Dendritic cell treated with granulocyte-macrophage colony-stimulating factor and Interleukin-4, amounts not matched to agents 40 ng/mL and 50 ng/mL, for 4 days (primary cell): ENCODE measurements at regions not wholly inside any gene's neighbourhood (a gene's known extent, or its start where the extent isn't known, plus 50 kb on each side); places are given as distances from the start of the nearest gene placed in this dataset.

Experiments
- H3K27ac Mint-ChIP-seq: one replicate; pipeline ENCODE4 v1.8.0; 2022; ENCODE audit warnings: mild to moderate bottlenecking, mixed read lengths
- H3K27me3 Mint-ChIP-seq: one replicate; pipeline ENCODE4 v1.8.0; 2022; ENCODE audit warnings: mild to moderate bottlenecking, mixed read lengths
- H3K36me3 Mint-ChIP-seq: one replicate; pipeline ENCODE4 v1.8.0; 2022; ENCODE audit warnings: low read depth, mixed read lengths
- H3K4me1 Mint-ChIP-seq: one replicate; pipeline ENCODE4 v1.8.0; 2022; ENCODE audit warnings: low read depth, mixed read lengths
- H3K4me3 Mint-ChIP-seq: one replicate; pipeline ENCODE4 v1.8.0; 2022; ENCODE audit warnings: mild to moderate bottlenecking, moderate library complexity, mixed read lengths
- H3K9me3 Mint-ChIP-seq: one replicate; pipeline ENCODE4 v1.8.0; 2022; ENCODE audit warnings: mixed read lengths
- intact Hi-C: fragments of 100-400 bp; cut with micrococcal nuclease; formaldehyde crosslinking; loops from one replicate; pipeline ENCODE4 v1.15.0; 2022

- intact Hi-C loops: no loop called here
- no peak overlapping the region for H3K4me3 Mint-ChIP-seq
- peaks cover 35% of the 10 kb centered on the region for H3K9me3 Mint-ChIP-seq
- H3K27ac Mint-ChIP-seq: no peak overlapping the region
- H3K4me1 Mint-ChIP-seq: no peaks in the 10 kb centered on the region
- no peaks in the 10 kb centered on the region for H3K27me3 Mint-ChIP-seq
- no peaks in the 10 kb centered on the region for H3K36me3 Mint-ChIP-seq
Observed at GRCh38 chr11:28457481-28458065, 349.4 kb downstream of the METTL15 start.

GRCh38 chr11:28448186-28448585, 340.0 kb downstream of the METTL15 start:
- Mint-ChIP-seq H3K27ac (no peak overlapping the region), H3K9me3 (peaks cover 26% of the 10 kb centered on the region), H3K36me3 (no peaks in the 10 kb centered on the region), H3K27me3 (no peaks in the 10 kb centered on the region), H3K4me3 (no peak overlapping the region), H3K4me1 (no peaks in the 10 kb centered on the region)
- intact Hi-C loops: no loop called here

GRCh38 chr11:28447226-28447625, 339.0 kb downstream of the METTL15 start:
- H3K4me3 Mint-ChIP-seq: no peak overlapping the region
- H3K27ac Mint-ChIP-seq: no peak overlapping the region
- H3K27me3 Mint-ChIP-seq: no peaks in the 10 kb centered on the region
- H3K4me1 Mint-ChIP-seq: no peaks in the 10 kb centered on the region
- peaks cover 31% of the 10 kb centered on the region for H3K9me3 Mint-ChIP-seq
- intact Hi-C loops: no loop called here
- H3K36me3 Mint-ChIP-seq: no peaks in the 10 kb centered on the region

- intact Hi-C loops: no loop called here
- no peaks in the 10 kb centered on the region for H3K27me3 Mint-ChIP-seq
Observed at GRCh38 chr11:28442131-28442530, 333.9 kb downstream of the METTL15 start.

GRCh38 chr11:28439403-28439802, 331.2 kb downstream of the METTL15 start:
- no peak overlapping the region for H3K4me3 Mint-ChIP-seq
- peaks cover 51% of the 10 kb centered on the region for H3K9me3 Mint-ChIP-seq
- intact Hi-C loops: no loop called here
- H3K27me3 Mint-ChIP-seq: no peaks in the 10 kb centered on the region
- H3K27ac Mint-ChIP-seq: no peak overlapping the region
- no peaks in the 10 kb centered on the region for H3K36me3 Mint-ChIP-seq
- no peaks in the 10 kb centered on the region for H3K4me1 Mint-ChIP-seq

More at GRCh38 chr11:28442131-28442530, 333.9 kb downstream of the METTL15 start:
- Mint-ChIP-seq H3K9me3 (peaks cover 31% of the 10 kb centered on the region), H3K4me3 (no peak overlapping the region), H3K27ac (no peak overlapping the region), H3K36me3 (no peaks in the 10 kb centered on the region), H3K4me1 (no peaks in the 10 kb centered on the region)

- Mint-ChIP-seq H3K9me3 (peaks cover 29% of the 10 kb centered on the region), H3K27me3 (no peaks in the 10 kb centered on the region), H3K4me3 (no peak overlapping the region), H3K4me1 (no peaks in the 10 kb centered on the region), H3K36me3 (no peaks in the 10 kb centered on the region), H3K27ac (no peak overlapping the region)
- intact Hi-C loops: no loop called here
Observed at GRCh38 chr11:28420099-28420498, 311.9 kb downstream of the METTL15 start.

- Mint-ChIP-seq H3K27ac (no peak overlapping the region), H3K4me3 (no peak overlapping the region), H3K4me1 (no peaks in the 10 kb centered on the region), H3K27me3 (no peaks in the 10 kb centered on the region), H3K36me3 (no peaks in the 10 kb centered on the region), H3K9me3 (peaks cover 29% of the 10 kb centered on the region)
- intact Hi-C loops: no loop called here
Observed at GRCh38 chr11:28417601-28418323, 309.6 kb downstream of the METTL15 start.

GRCh38 chr11:28412029-28412428, 303.8 kb downstream of the METTL15 start:
- H3K9me3 Mint-ChIP-seq: peaks cover 13% of the 10 kb centered on the region
- no peaks in the 10 kb centered on the region for H3K27me3 Mint-ChIP-seq
- H3K36me3 Mint-ChIP-seq: no peaks in the 10 kb centered on the region
- intact Hi-C loops: no loop called here
- no peaks in the 10 kb centered on the region for H3K4me1 Mint-ChIP-seq
- no peak overlapping the region for H3K27ac Mint-ChIP-seq
- H3K4me3 Mint-ChIP-seq: no peak overlapping the region

- Mint-ChIP-seq H3K27me3 (no peaks in the 10 kb centered on the region), H3K36me3 (no peaks in the 10 kb centered on the region), H3K4me3 (no peak overlapping the region), H3K9me3 (peaks cover 13% of the 10 kb centered on the region), H3K4me1 (no peaks in the 10 kb centered on the region), H3K27ac (no peak overlapping the region)
- intact Hi-C loops: no loop called here
Observed at GRCh38 chr11:28401446-28401845, 293.3 kb downstream of the METTL15 start.

GRCh38 chr11:28400331-28401100, 292.3 kb downstream of the METTL15 start:
- H3K27me3 Mint-ChIP-seq: no peaks in the 10 kb centered on the region
- intact Hi-C loops: no loop called here
- no peaks in the 10 kb centered on the region for H3K36me3 Mint-ChIP-seq
- H3K9me3 Mint-ChIP-seq: peaks cover 16% of the 10 kb centered on the region
- no peak overlapping the region for H3K27ac Mint-ChIP-seq
- H3K4me3 Mint-ChIP-seq: no peak overlapping the region
- H3K4me1 Mint-ChIP-seq: no peaks in the 10 kb centered on the region

GRCh38 chr11:28393348-28393747, 285.2 kb downstream of the METTL15 start:
- intact Hi-C loops: no loop called here
- Mint-ChIP-seq H3K4me3 (no peak overlapping the region), H3K27ac (no peak overlapping the region), H3K9me3 (peaks cover 52% of the 10 kb centered on the region), H3K36me3 (no peaks in the 10 kb centered on the region), H3K4me1 (no peaks in the 10 kb centered on the region), H3K27me3 (no peaks in the 10 kb centered on the region)

- Mint-ChIP-seq H3K36me3 (no peaks in the 10 kb centered on the region), H3K9me3 (peaks cover 49% of the 10 kb centered on the region)
- intact Hi-C loops: no loop called here
Observed at GRCh38 chr11:28384418-28384817, 276.2 kb downstream of the METTL15 start.

GRCh38 chr11:28383456-28383855, 275.3 kb downstream of the METTL15 start:
- intact Hi-C loops: no loop called here
- H3K27me3 Mint-ChIP-seq: no peaks in the 10 kb centered on the region
- H3K36me3 Mint-ChIP-seq: no peaks in the 10 kb centered on the region
- H3K27ac Mint-ChIP-seq: no peak overlapping the region
- H3K9me3 Mint-ChIP-seq: peaks cover 59% of the 10 kb centered on the region
- no peak overlapping the region for H3K4me3 Mint-ChIP-seq
- H3K4me1 Mint-ChIP-seq: no peaks in the 10 kb centered on the region

More at GRCh38 chr11:28384418-28384817, 276.2 kb downstream of the METTL15 start:
- H3K4me1 Mint-ChIP-seq: no peaks in the 10 kb centered on the region
- H3K4me3 Mint-ChIP-seq: no peak overlapping the region
- no peaks in the 10 kb centered on the region for H3K27me3 Mint-ChIP-seq
- no peak overlapping the region for H3K27ac Mint-ChIP-seq
